HepG2 (cell line): ENCODE measurements at regions not wholly inside any gene's neighbourhood (a gene's known extent, or its start where the extent isn't known, plus 50 kb on each side); places are given as distances from the start of the nearest gene placed in this dataset.
A peak's percentile ranks its signal among the peaks of the same experiment; 100 is the strongest.

Experiments
- ATAC-seq: fragments of 200-7000 bp; cut with Tn5 transposase; 3 replicates; pipeline ENCODE4 v1.9.1; 2020; ENCODE audit warnings: mild to moderate bottlenecking, moderate library complexity
- BruUV-seq: library from RNA; stranded (reverse); fragments of 400-500 nt; replicated peaks from 2 replicates; lab custom pipeline; 2021; lab: Mats Ljungman, UMichigan
- CTCF ChIA-PET: fragments of 300-600 bp; formaldehyde crosslinking; extraction: SDS; loops from one replicate; lab custom pipeline; 2021; ENCODE audit warnings: low total read pairs, inconsistent platforms, low intra/inter-chr PET ratio; lab: Yijun Ruan, JAX
- POLR2A ChIA-PET: fragments of 350-600 bp; sonication (Branson Sonifier 250); formaldehyde crosslinking; loops from one replicate; lab custom pipeline; 2020; ENCODE audit warnings: antibody characterized with exemption, inconsistent platforms; lab: Yijun Ruan, JAX
- DNase-seq: peaks from one replicate; pipeline ENCODE4 v3.0.0-alpha.2; 2015; ENCODE audit warnings: low spot score
- FAIRE-seq: peaks from 3 replicates; lab custom pipeline; 2011; peaks lifted over from hg19 to GRCh38; lab: Jason Lieb, UNC
- H2AFZ ChIP-seq: one replicate; pipeline ENCODE4 v1.6.1; 2011; ENCODE audit warnings: low read length, inconsistent platforms
- H3K27ac ChIP-seq: fragments of 300-600 bp; 3 replicates; pipeline ENCODE4 v1.8.0; 2011; ENCODE audit warnings: mixed run types, mild to moderate bottlenecking, mixed read lengths, low read length, inconsistent platforms; ENCODE audit not compliant: insufficient read depth; ENCODE audit errors: extremely low read length
- H3K27me3 ChIP-seq, 2 experiments: fragments of 200-600 bp in 1 of 2; 2 replicates in 1 of 2; 3 replicates in 1 of 2; pipeline versions ENCODE4 v1.6.0 to v1.8.0; 2011; ENCODE audit warnings: low read length in 2 of 2, mild to moderate bottlenecking in 2 of 2, moderate library complexity in 2 of 2, inconsistent platforms in 1 of 2; ENCODE audit not compliant: insufficient read depth in 2 of 2, control insufficient read depth in 1 of 2
- H3K36me3 ChIP-seq, 2 experiments: fragments of 200-600 bp in 1 of 2; replicated peaks in 1 of 2; 2 replicates in 1 of 2; 3 replicates in 1 of 2; pipeline versions ENCODE4 v1.5.1 to v1.8.0; 2011; ENCODE audit warnings: low read length in 2 of 2, inconsistent platforms in 1 of 2; ENCODE audit not compliant: insufficient read depth in 2 of 2, control insufficient read depth in 1 of 2
- H3K4me1 ChIP-seq: 2 replicates; pipeline ENCODE4 v1.5.1; 2012; ENCODE audit warnings: low read length, inconsistent platforms; ENCODE audit not compliant: insufficient read depth
- H3K4me2 ChIP-seq: 2 replicates; pipeline ENCODE4 v1.6.0; 2011; ENCODE audit warnings: low read depth, low read length, inconsistent platforms
- H3K4me3 ChIP-seq, 3 experiments: fragments of 200-600 bp in 1 of 3; sonication (generic), shearing (Covaris generic) in 1 of 3; replicated peaks in 1 of 3; 2 replicates each; pipeline ENCODE4 v1.5.1; 2011 to 2016; ENCODE audit warnings: low read length in 3 of 3, inconsistent platforms in 2 of 3, low read depth in 2 of 3, mild to moderate bottlenecking in 2 of 3, control low read depth in 1 of 3, mixed read lengths in 1 of 3; ENCODE audit not compliant: insufficient read depth in 1 of 3
- H3K79me2 ChIP-seq: one replicate; pipeline ENCODE4 v1.6.1; 2011; ENCODE audit warnings: low read length, inconsistent platforms; ENCODE audit not compliant: insufficient read depth
- H3K9ac ChIP-seq: 2 replicates; pipeline ENCODE4 v1.6.0; 2011; ENCODE audit warnings: mild to moderate bottlenecking, low read depth, low read length, inconsistent platforms; ENCODE audit not compliant: insufficient read depth
- H3K9me3 ChIP-seq: 2 replicates; pipeline ENCODE4 v1.5.1; 2012; ENCODE audit warnings: mild to moderate bottlenecking, low read length
- H4K20me1 ChIP-seq: 2 replicates; pipeline ENCODE4 v1.6.0; 2011; ENCODE audit warnings: inconsistent platforms, mild to moderate bottlenecking, low read length, moderate library complexity; ENCODE audit not compliant: insufficient read depth
- ATF7 ChIP-seq, 2 experiments: fragments of 450-650 bp in 1 of 2; sonication (generic) in 1 of 2; formaldehyde crosslinking in 1 of 2; IDR thresholded peaks; 2 replicates each; pipeline versions ENCODE4 v1.4.0 to v1.6.1; 2016 to 2020; ENCODE audit warnings: antibody characterized with exemption in 1 of 2, mild to moderate bottlenecking in 1 of 2, missing genetic modification reagents in 1 of 2
- CREB1 ChIP-seq, 2 experiments: fragments of 450-650 bp in 1 of 2; IDR thresholded peaks; 2 replicates each; pipeline ENCODE4 v1.6.1; 2016 to 2017; ENCODE audit warnings: control low read depth in 1 of 2, mild to moderate bottlenecking in 1 of 2, missing compliant biosample characterization in 1 of 2, missing genetic modification characterization in 1 of 2
- EHMT2 ChIP-seq: fragments of 200-600 bp; sonication (generic); IDR thresholded peaks from 2 replicates; pipeline ENCODE4 v1.7.0; 2017; ENCODE audit warnings: antibody characterized with exemption, low read depth, low read length, borderline replicate concordance
- NCOA2 ChIP-seq: sonication (generic); formaldehyde crosslinking; IDR thresholded peaks from 2 replicates; pipeline ENCODE4 v1.8.0; 2022; ENCODE audit warnings: inconsistent platforms
- NFIB ChIP-seq: sonication (generic); formaldehyde crosslinking; IDR thresholded peaks from 2 replicates; pipeline ENCODE4 v1.9.0; 2021; ENCODE audit warnings: missing genetic modification reagents, mild to moderate bottlenecking, borderline replicate concordance
- RFX3 ChIP-seq: IDR thresholded peaks from 2 replicates; pipeline ENCODE4 v1.6.1; 2016; ENCODE audit warnings: missing biosample characterization, missing genetic modification reagents
- SCMH1 ChIP-seq: sonication (generic); formaldehyde crosslinking; IDR thresholded peaks from 2 replicates; pipeline ENCODE4 v1.9.0; 2021; ENCODE audit warnings: missing genetic modification reagents, mild to moderate bottlenecking, borderline replicate concordance
- ZFX ChIP-seq: sonication (generic); formaldehyde crosslinking; IDR thresholded peaks from 2 replicates; pipeline ENCODE4 v1.4.0; 2020; ENCODE audit warnings: mild to moderate bottlenecking, low read depth, missing genetic modification reagents, moderate library complexity
- ZNF124 ChIP-seq: sonication (generic); formaldehyde crosslinking; IDR thresholded peaks from 2 replicates; pipeline ENCODE4 v1.4.0; 2020; ENCODE audit warnings: missing genetic modification reagents
- ZSCAN20 ChIP-seq: sonication (generic); formaldehyde crosslinking; IDR thresholded peaks from 2 replicates; pipeline ENCODE4 v1.4.0; 2020; ENCODE audit warnings: missing genetic modification reagents, mild to moderate bottlenecking, borderline replicate concordance
- WGBS: methylation state at CpG from one replicate; pipeline ENCODE4 v1.1.6; 2017; ENCODE audit warnings: low lambda C conversion rate; 5-methylcytosine and 5-hydroxymethylcytosine counted together
- in situ Hi-C: cut with HindIII; loops from 2 replicates; pipeline ENCODE4 v1.10.0; 2017; ENCODE audit warnings: low pct_unique_long_range_greater_than_20kb; ENCODE audit not compliant: extremely low pct_ligation_motif_present
- intact Hi-C: fragments of 100-400 bp; cut with micrococcal nuclease; formaldehyde crosslinking; loops from one replicate; pipeline ENCODE4 v1.10.0; 2022; ENCODE audit not compliant: unreplicated experiment
- TF ChIP-seq, protein P1 (sequence below), 2 experiments: sonication (generic) in 1 of 2; formaldehyde crosslinking in 1 of 2; IDR thresholded peaks; 2 replicates each; pipeline versions ENCODE4 v1.5.1 to v1.6.1; 2011 to 2020; ENCODE audit warnings: borderline replicate concordance in 1 of 2, low read depth in 1 of 2, low read length in 1 of 2, mild to moderate bottlenecking in 1 of 2, missing genetic modification reagents in 1 of 2, moderate library complexity in 1 of 2
- TF ChIP-seq, protein P2 (sequence below): sonication (generic); formaldehyde crosslinking; IDR thresholded peaks from 2 replicates; pipeline ENCODE4 v1.4.0; 2020; ENCODE audit warnings: missing genetic modification reagents

DNA sequence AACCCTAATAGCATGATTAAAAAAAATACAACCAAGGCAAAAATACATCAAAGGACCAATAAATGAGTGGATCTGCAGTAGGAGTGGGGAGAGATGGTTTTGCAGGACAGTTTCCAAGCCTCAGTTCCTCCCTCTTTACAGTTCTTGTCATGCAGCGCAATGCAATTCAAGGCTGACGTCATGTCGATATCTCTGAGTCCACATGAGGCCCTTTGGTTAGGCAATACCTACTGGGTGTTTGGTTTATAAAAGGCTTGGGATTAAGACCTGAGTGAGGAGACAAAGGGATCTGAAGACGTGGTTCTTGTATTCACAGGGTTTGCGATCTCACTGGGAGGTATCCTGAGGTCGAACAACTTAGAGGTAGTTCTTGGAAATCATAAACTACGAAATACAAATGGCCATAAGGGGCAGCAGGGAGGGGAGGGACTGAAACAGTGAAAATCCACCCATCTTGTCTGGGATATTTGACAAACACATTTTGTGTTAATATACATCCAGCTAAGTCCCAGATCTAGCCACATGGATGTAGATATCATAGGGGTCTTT lies 441.0 kb downstream of the FUT8 start:
- 60% methylated on average over 7 of the region's 7 CpGs for WGBS
- ATAC-seq (no peak), FAIRE-seq (no peak), DNase-seq (no peak)
- intact Hi-C loops, result no loop called here
- ChIA-PET POLR2A (no interaction called here), CTCF (no interaction called here)
- Histone ChIP-seq H3K27ac (no peak overlapping the region), H4K20me1 (no peaks in the 10 kb centered on the region), H3K36me3 (no peaks in the 10 kb centered on the region), H2AFZ (no peak overlapping the region), H3K27me3 (peaks cover 2 to 15% of the 10 kb centered on the region in 2 experiments; a peak in 3 of 5 replicates), H3K79me2 (no peaks in the 10 kb centered on the region), H3K4me1 (no peaks in the 10 kb centered on the region), H3K4me3 (no peak overlapping the region), H3K9me3 (no peaks in the 10 kb centered on the region), H3K4me2 (no peak overlapping the region), H3K9ac (no peak overlapping the region)
- no TSS peak for BruUV-seq
- no peak for TF ChIP-seq ZSCAN20
- TF ChIP-seq CREB1 (IDR thresholded peaks at IDR 0.05), result peak; percentile 69
- no peak for TF ChIP-seq CREB1 (CRISPR knock-in tag; IDR thresholded peaks at IDR 0.05)
- TF ChIP-seq ZFX (CRISPR knock-in tag), result no peak
- peak; percentile 54; the same call in 1 of the 2 replicates for TF ChIP-seq ATF7 (IDR thresholded peaks at IDR 0.05)
- TF ChIP-seq ATF7 (CRISPR knock-in tag; IDR thresholded peaks at IDR 0.05), result no peak
- in situ Hi-C loops, result no loop called here

DNA sequence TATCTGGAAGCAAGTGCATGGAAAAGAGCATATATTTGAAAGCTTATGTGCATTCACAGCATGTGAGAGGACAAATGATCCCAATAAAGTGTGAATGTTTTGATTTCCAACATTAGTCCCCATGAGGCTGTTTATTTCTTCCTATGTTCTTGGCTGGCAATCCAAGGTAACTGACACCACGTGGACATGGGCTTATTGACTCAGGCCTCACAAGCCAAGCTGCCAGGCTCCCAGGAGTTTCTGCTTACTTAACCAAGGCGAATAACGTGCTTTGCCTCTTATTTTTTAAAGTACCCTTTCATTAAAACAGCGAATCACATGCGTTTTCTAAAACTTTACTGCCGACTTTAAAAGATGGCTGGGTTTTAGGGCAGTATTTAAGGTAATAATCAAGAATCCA lies 441.7 kb downstream of the FUT8 start:
- no peak for ATAC-seq
- H3K4me3 ChIP-seq, result no peak overlapping the region
- TF ChIP-seq RFX3 (no peak), ZNF124 (CRISPR knock-in tag) (no peak), NFIB (no peak), EHMT2 (no peak), NCOA2 (no peak), SCMH1 (no peak)
- TF ChIP-seq, protein P1, sequence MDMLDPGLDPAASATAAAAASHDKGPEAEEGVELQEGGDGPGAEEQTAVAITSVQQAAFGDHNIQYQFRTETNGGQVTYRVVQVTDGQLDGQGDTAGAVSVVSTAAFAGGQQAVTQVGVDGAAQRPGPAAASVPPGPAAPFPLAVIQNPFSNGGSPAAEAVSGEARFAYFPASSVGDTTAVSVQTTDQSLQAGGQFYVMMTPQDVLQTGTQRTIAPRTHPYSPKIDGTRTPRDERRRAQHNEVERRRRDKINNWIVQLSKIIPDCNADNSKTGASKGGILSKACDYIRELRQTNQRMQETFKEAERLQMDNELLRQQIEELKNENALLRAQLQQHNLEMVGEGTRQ (IDR thresholded peaks at IDR 0.05; ENCODE audit: low read depth, low read length), result no peak
- TF ChIP-seq, protein P1 (CRISPR knock-in tag; IDR thresholded peaks at IDR 0.05; ENCODE audit: borderline replicate concordance), result no peak
- TF ChIP-seq, protein P2, sequence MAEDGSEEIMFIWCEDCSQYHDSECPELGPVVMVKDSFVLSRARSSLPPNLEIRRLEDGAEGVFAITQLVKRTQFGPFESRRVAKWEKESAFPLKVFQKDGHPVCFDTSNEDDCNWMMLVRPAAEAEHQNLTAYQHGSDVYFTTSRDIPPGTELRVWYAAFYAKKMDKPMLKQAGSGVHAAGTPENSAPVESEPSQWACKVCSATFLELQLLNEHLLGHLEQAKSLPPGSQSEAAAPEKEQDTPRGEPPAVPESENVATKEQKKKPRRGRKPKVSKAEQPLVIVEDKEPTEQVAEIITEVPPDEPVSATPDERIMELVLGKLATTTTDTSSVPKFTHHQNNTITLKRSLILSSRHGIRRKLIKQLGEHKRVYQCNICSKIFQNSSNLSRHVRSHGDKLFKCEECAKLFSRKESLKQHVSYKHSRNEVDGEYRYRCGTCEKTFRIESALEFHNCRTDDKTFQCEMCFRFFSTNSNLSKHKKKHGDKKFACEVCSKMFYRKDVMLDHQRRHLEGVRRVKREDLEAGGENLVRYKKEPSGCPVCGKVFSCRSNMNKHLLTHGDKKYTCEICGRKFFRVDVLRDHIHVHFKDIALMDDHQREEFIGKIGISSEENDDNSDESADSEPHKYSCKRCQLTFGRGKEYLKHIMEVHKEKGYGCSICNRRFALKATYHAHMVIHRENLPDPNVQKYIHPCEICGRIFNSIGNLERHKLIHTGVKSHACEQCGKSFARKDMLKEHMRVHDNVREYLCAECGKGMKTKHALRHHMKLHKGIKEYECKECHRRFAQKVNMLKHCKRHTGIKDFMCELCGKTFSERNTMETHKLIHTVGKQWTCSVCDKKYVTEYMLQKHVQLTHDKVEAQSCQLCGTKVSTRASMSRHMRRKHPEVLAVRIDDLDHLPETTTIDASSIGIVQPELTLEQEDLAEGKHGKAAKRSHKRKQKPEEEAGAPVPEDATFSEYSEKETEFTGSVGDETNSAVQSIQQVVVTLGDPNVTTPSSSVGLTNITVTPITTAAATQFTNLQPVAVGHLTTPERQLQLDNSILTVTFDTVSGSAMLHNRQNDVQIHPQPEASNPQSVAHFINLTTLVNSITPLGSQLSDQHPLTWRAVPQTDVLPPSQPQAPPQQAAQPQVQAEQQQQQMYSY (CRISPR knock-in tag), result no peak

More for the DNA sequence above, 441.7 kb downstream of the FUT8 start:
- H4K20me1 ChIP-seq, result no peaks in the 10 kb centered on the region
- DNase-seq, result no peak
- peaks cover 2 to 15% of the 10 kb centered on the region in 2 experiments; a peak in 3 of 5 replicates for H3K27me3 ChIP-seq
- no peaks in the 10 kb centered on the region for H3K9me3 ChIP-seq
- H3K4me2 ChIP-seq, result no peak overlapping the region
- no peak overlapping the region for H3K27ac ChIP-seq
- in situ Hi-C loops (no loop called here), intact Hi-C loops (no loop called here)
- POLR2A ChIA-PET, result no interaction called here
- H2AFZ ChIP-seq, result no peak overlapping the region
- WGBS, result 4% methylated on average over 6 of the region's 6 CpGs
- H3K79me2 ChIP-seq, result no peaks in the 10 kb centered on the region
- H3K4me1 ChIP-seq, result no peaks in the 10 kb centered on the region
- no peak for FAIRE-seq
- no peak overlapping the region for H3K9ac ChIP-seq
- H3K36me3 ChIP-seq, result no peaks in the 10 kb centered on the region
- CTCF ChIA-PET, result no interaction called here
- BruUV-seq, result no TSS peak
